GM19372 (cell line): ENCODE measurements at regions not wholly inside any gene's neighbourhood (a gene's known extent, or its start where the extent isn't known, plus 50 kb on each side); places are given as distances from the start of the nearest gene placed in this dataset.
"Not testable (repeated sequence)": the region's sequence is repeated elsewhere in the genome, so short reads cannot be mapped to it uniquely, and the experiment has no call there.

ENCODE experiments used
- ATAC-seq: cut with Tn5 transposase; IDR thresholded peaks from one replicate; pipeline ENCODE4 v1.9.1; 2021; ENCODE audit warnings: mild to moderate bottlenecking, low read depth, moderate library complexity; ENCODE audit not compliant: unreplicated experiment

DNA sequence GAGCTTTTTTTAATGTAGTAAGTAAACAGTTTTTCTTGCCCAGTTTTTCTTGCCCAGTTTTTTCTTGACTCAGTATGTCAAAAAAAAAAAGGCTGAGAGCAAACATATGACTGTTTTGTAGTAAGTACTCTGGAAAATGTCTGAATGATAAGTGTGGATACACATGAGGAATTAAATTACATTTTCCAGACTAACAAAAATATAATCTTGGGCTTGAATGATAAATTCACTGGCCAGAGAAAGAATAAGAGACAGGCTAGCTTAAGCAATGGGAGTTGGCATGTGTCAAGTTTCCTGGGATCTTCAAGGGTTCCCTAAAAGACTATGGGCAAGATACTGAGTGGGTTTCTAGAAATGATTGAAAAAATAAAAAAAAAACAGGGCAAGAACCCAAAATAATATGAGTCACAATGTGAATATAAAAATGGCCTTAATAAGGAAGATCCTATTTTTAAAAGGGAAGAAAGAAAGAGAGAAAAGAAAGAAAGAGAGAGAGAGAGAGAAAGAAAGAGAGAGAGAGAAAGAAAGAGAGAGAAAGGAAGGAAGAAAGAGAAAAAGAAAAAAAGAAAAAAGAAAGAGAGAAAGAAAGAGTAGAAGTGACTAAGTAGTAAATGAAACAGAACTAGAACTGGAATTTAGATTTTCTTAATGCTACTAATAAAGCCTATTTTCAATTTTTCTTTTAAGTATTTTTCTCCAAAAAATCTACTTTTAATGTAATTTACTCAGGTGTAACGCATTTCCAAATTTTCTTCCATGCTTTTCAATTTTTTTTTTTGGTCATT lies 60.2 kb downstream of the TFPI2 start:
- no peak for ATAC-seq

DNA sequence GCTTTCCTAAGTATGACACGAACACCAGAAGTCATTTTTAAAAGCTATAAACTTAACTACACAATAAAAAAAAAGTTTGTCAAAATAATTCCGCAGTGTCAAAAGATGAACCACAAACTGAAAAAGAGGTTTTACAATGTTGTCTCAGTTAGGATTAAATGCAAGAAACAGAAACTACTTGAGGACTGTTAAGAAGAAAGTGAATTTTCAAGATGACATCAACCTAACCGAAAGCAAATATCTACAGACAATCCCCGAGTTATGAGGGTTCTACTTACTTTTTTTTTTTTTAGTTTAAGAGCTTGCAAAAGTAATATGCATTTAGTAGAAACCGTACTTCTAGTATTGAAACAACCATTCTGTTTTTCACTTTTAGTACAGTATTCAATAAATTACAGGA lies 62.3 kb downstream of the TFPI2 start:
- peak; percentile 71 for ATAC-seq

DNA sequence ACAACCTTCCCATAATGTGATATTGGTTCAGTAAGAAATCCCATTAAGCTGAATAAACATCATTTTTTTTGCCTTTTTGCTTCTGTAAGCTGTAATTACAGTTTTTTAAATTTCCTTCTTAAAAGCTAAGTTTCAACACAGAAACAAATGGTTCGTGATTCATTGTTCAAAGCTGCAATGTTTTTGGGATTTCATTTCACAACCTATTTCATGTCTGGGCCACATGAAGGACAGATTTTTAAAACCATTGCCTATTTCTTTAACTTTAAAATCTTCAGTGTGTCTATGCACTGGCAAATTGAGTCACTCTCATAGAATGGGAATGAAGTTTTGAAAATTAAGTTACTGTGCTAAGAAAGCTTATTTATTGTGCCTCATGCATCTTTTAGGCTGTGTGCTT lies 66.9 kb downstream of the TFPI2 start:
- ATAC-seq = no peak

DNA sequence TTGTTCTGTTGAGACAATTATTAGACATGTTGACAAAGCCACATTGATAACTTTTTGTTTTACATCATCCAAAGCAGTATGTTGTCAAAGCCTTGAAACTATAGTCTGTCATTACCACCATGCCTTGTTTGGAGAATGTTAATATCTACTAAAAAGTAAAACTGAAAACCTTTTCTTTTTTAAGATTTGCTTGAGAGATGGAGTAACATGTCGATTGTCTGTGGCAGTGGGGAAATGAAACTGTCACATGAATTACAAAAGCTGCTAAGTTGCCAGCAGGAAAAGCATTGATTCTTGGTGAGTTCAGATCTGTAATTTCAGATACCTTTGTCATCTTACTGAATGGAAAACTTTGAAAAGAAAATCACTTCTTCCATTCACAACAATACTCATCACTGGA lies 69.1 kb downstream of the TFPI2 start:
- no peak for ATAC-seq

DNA sequence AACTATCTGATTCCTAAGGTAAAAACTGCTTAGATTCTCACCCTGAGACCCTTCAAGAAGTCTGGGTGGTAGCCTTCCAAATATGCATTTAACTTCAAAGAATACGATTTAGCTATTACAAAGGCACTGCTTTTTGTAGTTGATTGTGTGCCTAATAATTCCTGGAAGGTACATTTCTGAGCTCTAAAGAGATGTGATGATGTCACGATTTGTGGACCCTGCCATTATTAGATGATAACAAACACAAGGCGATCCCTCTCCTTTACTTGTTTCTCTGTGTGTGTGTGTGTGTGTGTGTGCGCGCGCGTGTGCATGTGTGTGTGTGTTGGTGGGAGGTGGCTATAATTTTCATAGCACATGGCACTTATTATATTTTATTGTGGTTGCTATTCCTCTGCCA lies 70.9 kb downstream of the TFPI2 start:
- ATAC-seq = no peak

GRCh38 chr7:93817526-93817925 lies 73.0 kb downstream of the TFPI2 start:
- ATAC-seq = no peak

DNA sequence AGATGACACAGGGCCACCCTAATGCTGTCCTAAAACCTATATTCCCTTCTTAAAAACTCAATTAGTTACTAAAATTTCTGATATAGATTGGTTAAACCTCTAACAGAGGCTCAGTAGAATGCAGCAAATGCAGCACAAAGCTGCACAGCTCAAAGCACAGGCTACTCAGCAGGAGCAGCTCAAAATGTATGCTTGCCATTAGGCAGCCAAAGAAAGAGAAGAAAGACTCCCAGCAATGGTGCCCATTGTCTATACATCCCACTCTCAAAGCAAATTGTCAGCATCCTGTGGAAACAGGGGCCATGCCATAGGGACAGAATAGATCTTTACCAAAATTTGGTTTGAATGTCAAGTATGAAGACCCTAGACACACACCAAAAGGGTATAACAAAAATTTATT lies 73.5 kb downstream of the TFPI2 start:
- no peak for ATAC-seq

DNA sequence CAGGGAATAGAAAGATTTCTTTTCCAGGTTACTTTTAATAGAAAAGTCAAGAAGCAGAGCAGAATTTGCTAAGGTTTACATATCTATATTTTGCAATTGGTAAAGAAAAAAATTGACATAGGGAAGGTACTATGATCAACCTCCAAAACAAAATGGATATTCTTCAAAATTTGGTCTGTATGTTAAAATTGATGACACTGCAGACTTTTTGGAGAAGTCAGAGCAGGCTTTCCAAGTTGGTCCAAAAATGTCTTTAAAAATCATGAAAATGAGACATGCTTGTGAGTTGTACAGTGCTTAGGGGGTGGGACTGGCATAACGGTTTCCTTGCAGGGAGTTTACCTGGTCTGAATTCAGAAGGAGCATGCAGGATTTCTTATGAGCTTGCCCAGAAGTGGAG lies 77.0 kb downstream of the TFPI2 start:
- no peak for ATAC-seq

DNA sequence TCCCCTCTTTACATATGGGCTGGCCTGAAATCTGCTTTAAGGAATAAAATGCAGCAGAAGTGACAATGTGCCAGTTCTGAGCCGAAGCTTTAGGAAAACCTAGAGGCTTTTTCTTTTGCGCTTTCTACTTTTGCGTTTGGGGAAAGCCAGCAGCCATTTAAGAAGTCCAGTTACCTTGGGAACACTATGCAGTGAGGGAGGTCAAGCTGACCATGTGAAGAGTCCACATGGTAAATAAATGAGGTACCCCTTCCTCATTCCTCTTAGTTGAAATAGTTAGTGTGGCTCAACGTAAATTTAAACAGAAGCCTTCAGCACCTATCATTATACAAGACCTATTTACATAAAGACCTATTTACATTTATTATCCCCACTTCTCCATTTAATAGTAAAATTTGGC lies 78.5 kb downstream of the TFPI2 start:
- ATAC-seq = no peak

GRCh38 chr7:93811198-93811597 lies 79.4 kb downstream of the TFPI2 start:
- no peak for ATAC-seq

- ATAC-seq = no peak
These were observed 80.0 kb downstream of the TFPI2 start for GRCh38 chr7:93810561-93810960.

GRCh38 chr7:93804726-93805125 lies 85.8 kb downstream of the TFPI2 start:
- ATAC-seq = no peak

GRCh38 chr7:93799750-93800357 lies 90.7 kb downstream of the TFPI2 start:
- no peak for ATAC-seq

DNA sequence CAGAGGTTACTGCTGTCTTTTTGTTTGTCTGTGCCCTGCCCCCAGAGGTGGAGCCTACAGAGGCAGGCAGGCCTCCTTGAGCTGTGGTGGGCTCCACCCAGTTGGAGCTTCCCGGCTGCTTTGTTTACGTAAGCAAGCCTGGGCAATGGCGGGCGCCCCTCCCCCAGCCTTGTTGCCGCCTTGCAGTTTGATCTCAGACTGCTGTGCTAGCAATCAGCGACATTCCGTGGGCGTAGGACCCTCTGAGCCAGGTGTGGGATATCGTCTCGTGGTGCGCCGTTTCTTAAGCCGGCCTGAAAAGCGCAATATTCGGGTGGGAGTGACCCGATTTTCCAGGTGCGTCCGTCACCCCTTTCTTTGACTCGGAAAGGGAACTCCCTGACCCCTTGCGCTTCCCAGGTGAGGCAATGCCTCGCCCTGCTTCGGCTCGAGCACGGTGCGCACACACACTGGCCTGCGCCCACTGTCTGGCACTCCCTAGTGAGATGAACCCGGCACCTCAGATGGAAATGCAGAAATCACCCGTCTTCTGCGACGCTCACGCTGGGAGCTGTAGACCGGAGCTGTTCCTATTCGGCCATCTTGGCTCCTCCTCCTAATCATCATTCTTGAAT lies 97.4 kb downstream of the TFPI2 start:
- ATAC-seq = not testable (repeated sequence)

- no peak for ATAC-seq
These were observed 111.4 kb downstream of the TFPI2 start for GRCh38 chr7:93779115-93779514.

DNA sequence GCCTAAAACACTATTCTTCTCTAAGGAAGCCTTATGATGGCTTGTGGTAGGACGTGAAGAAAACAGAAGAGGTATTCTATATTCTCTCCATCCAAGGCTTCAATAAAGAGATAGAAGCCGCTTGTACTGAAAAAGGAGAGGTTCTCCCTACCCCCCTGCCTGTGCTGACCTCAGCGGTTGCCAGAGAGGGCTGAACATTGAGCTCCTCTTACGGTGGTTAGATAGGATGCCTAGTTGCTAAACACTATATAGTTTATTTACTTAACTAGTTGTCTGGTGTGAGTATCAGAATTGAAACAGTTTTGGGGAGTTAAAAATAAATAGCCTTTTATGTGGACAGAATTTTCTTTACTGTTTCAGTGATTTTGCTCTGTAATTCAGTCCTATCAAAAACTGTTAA lies 112.2 kb downstream of the TFPI2 start:
- ATAC-seq = no peak

- ATAC-seq = no peak
These were observed 117.1 kb downstream of the TFPI2 start for GRCh38 chr7:93773446-93773845.

GRCh38 chr7:93765475-93765874 lies 125.1 kb downstream of the TFPI2 start:
- ATAC-seq = no peak

DNA sequence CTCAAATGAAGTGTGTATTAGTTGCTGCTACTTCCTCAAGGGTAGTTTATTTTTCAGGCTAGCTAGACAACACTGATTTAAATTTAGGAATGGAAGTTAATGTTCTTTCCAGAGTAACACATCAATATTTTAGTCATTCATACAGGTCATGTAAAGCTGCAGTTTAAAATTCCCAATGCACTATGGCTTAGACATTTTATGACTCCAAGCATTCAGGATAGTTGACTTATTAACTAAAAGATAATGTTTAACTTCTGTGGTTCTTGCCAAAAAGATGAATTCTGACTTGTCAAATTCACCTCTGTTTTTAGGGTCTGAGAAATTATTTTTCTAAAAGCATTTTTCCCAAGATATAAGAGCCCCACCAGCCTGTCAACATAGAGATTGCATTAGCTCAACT lies 131.9 kb downstream of the TFPI2 start:
- ATAC-seq = no peak

DNA sequence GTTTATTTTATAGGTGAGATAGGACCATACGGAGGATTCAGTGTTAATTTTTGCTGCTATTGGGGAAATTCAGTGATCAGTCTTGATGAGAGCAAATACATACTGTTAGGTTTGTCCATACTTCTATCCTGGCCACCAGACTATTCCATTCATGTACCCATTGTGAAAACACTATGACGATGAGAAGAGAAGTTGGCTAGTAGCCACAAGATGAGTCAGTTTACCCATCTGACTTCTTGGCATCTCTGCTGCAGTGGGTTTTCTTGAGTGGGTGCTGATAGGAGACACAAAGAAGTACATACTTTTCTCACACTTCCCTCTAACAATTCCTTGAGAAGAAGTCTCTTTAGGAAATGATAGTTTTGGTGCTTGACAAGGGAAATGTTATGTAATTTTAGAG lies 133.1 kb downstream of the TFPI2 start:
- no peak for ATAC-seq

GRCh38 chr7:93756890-93757289 lies 133.7 kb downstream of the TFPI2 start:
- ATAC-seq = no peak

- no peak for ATAC-seq
These were observed 139.1 kb downstream of the TFPI2 start for GRCh38 chr7:93751421-93751820.
